ENCODE measurements at regions not wholly inside any gene's neighbourhood (a gene's known extent, or its start where the extent isn't known, plus 50 kb on each side); places are given as distances from the start of the nearest gene placed in this dataset.
"Not testable (repeated sequence)": the region's sequence is repeated elsewhere in the genome, so short reads cannot be mapped to it uniquely, and the experiment has no call there.

- no peak for DNase-seq (ENCODE audit: low read depth)
Observed at GRCh38 chr3:117842086-117842485, 1132.5 kb downstream of the TUSC7 start.

DNA sequence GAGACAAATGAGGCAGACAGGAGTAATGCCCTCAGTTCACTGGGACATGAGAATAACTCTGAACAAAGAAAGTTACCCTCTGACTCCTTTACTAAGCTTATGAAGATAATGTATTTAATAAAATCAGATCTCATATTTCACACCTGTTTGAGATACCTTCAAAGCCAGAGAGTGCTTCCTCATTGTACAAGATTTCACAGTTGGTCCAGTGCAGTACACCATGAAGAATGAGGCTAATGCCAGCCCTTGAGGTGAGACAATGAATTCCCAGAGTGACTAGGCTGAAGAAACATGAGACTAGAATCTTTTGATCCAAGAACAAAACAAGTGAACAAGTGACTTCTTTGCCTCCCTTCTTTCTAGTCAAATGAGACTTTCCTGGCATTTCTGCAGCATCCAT is 1133.8 kb downstream of the TUSC7 start:
- DNase-seq (ENCODE audit: low read depth): peak; percentile 31

DNA sequence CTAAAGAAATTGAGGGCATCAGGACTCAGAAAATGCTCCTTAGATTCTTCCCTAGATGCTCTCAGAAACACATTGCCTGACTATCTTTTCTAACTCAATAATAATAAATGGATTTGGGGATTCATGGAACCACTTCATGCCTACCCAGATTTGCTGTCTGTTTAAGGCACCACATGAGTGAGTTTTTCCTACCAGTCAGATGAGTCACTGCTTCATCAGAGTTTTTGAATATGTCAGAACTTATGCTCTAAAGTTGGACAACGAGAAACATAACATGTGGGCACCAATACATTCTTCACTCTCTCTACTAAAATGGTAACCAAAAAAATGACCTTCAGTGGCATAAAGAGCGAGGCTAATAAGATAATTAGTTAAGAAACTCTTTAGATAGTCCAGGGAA is 1135.1 kb downstream of the TUSC7 start:
- peak; percentile 37 for DNase-seq (ENCODE audit: low read depth)

DNA sequence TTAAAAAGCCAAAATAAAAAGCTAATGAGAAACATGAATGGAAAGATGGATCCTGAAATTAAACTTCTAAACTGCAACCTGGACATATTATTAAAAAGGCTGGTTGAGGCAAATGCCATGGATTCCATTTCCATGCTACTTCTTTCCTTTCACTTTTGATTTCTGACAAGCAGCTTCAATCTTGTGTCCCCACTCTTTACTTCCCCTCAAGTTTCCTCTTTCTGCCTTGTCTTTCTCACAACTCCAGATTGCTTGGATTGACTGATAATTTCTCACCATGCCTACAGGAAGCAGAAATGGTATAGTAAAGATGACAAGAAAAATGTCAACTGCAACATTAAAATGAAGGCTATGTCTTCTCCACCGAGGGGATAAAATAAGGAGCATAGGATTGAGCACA is 1136.7 kb downstream of the TUSC7 start:
- no peak for DNase-seq (ENCODE audit: low read depth)

GRCh38 chr3:117848606-117849005 is 1139.0 kb downstream of the TUSC7 start:
- peak; percentile 53 for DNase-seq (ENCODE audit: low read depth)

- DNase-seq (ENCODE audit: low read depth): peak; percentile 96
Observed at GRCh38 chr3:117853923-117854668, 1144.5 kb downstream of the TUSC7 start.

DNA sequence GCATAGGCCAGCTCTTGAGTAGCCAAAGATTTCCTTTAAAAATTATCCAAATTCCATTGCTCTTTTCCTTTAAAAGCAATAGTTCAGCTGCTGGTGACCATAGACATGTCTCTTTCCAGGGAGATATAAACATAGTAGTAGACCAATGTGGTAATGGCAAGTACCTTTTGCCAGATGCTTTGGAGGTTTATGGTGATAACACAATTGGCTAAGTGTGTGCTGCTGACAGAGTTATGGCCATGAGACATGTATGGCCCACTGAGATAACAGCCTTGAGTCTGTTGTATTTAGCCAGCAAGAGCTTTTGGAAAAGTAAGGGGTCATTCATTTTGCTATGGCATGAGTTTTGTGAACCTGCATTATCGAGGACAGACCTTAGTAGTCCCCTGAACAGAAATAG is 1146.8 kb downstream of the TUSC7 start:
- no peak for DNase-seq (ENCODE audit: low read depth)

- DNase-seq (ENCODE audit: low read depth): no peak
Observed at GRCh38 chr3:117863146-117863545, 1153.6 kb downstream of the TUSC7 start.

DNA sequence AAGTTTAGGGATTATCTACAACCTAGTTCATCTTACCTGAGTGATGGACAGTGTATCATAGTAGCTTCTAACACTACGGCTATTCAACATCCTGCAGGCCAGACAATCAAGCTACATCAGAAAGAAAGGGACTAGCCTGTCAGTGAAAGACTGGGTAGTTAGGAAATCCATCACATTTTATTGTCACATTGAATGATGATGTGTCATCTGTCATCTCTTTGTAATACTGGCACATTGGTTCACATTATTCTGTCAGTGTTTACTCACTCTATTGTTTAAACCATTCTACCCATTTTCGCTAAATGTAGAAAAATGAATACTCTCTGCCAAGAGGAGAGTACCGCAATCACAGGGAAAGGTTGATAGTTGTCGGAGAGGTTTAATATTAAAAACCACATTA is 1155.8 kb downstream of the TUSC7 start:
- no peak for DNase-seq (ENCODE audit: low read depth)

DNA sequence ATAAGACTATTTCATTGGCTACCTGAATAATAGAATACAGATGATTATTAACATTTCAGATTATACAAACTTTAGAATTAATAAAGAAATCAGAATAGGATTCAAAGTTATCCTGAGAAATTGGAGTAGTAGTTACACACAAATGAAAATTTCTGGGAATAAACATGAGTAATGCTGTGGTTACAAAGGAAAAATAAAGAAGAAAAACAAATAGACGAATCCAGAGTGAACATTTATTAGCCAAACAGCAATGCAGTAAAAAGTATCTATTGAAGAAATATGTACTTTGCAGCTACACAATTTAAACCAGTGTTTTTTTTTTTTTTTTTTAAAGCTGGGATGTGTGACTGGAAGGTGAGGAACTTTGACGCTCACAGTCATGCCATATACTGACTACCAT is 1159.2 kb downstream of the TUSC7 start:
- DNase-seq (ENCODE audit: low read depth): no peak

DNA sequence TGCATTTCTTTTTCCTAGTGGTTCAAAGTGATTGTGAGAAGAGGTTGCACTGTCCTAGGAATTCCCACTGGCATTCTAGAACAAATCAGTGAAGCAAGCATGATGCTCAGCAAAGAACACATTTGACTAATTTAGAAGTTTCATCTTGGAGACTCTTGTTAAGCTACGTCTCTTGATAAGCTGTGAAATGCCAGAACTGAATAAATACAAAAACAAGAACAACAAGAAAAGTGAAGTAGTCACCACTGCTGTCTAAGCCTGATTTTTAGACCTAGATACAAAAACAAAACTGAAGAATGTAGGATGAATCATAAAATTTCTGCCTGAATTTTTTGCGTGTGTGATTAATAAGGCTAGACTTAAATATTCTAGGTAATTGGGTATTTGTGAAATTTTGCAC is 1162.4 kb downstream of the TUSC7 start:
- DNase-seq (ENCODE audit: low read depth): no peak

- not testable (repeated sequence) for DNase-seq (ENCODE audit: low read depth)
Observed at GRCh38 chr3:117872594-117873248, 1161.9 kb downstream of the IGSF11 start.

GRCh38 chr3:117873249-117873600 is 1161.4 kb downstream of the IGSF11 start:
- DNase-seq (ENCODE audit: low read depth): no peak

DNA sequence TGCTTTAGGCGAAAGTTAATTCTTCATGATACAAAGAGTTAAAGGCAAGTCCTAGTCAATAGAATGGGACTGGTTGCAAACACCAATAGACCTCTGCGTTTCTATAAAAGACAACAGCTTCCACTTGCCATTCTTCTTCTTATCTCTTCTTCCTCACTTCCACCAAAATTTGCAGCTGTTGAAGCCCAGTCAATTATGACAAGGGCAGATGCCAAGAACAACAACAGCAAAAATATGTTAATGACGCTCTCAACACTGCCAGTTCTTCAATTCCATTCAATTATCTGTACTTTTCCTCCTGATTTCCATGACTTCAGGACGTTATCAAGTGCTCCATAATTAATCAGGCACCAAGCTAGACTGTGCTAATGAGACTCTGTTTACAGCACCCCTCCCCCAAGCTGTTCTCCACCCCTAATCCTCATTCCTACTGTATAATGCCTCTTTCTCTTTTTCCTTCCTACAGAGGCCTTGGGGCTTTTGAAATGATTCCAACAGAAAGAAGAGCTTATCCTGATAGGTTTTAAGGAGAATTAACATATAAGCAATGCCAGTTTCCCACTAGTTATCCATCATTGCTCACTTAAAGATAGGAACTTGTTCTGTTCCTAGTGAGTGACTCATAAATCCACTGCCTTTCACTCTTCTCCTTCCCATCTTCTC is 1160.5 kb downstream of the IGSF11 start:
- no peak for DNase-seq (ENCODE audit: low read depth)

GRCh38 chr3:117874904-117875874 is 1159.5 kb downstream of the IGSF11 start:
- peak; percentile 77 for DNase-seq (ENCODE audit: low read depth)

DNA sequence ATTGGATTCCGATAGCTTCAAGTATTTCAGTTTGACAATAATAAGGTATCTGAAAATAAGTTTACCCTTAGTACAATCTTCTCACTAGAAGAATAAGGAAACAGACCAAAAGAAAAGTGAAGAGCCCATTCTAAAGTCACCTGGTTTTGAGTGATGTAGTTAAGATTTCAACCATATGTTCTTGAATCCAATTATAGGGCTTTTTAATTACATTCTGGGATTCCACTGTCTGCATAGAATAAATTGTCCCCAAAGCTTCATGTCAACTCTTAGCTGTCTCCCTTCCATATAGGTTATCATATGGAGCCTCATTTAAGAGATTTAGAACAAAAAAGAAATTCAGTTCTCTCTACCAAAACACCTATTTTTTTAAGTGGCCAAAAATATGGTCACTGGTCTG is 1158.8 kb downstream of the IGSF11 start:
- no peak for DNase-seq (ENCODE audit: low read depth)

- no peak for DNase-seq (ENCODE audit: low read depth)
Observed at GRCh38 chr3:117880638-117881037, 1154.0 kb downstream of the IGSF11 start.

GRCh38 chr3:117881210-117881609 is 1153.4 kb downstream of the IGSF11 start:
- DNase-seq (ENCODE audit: low read depth): no peak

GRCh38 chr3:117885011-117885441 is 1149.6 kb downstream of the IGSF11 start:
- no peak for DNase-seq (ENCODE audit: low read depth)

GRCh38 chr3:117886147-117886546 is 1148.5 kb downstream of the IGSF11 start:
- no peak for DNase-seq (ENCODE audit: low read depth)

DNA sequence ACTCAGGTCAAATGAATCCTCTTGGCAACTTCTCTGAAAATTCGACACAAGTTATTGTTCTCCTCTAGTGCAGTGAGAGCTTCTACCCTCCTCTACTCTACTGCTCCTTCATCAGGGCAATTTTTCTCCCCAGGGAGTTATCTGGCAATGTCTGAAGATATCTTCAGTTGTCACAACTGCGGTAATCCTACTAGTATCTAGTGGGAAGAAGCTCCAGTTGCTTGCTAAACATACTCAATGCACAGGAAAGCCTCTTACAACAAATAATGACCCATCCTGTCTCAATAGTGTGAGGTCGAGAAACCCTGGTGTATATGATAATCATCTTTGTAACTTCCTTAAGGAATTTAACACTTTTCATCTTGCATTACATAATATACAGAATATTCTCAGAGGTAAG is 1147.6 kb downstream of the IGSF11 start:
- DNase-seq (ENCODE audit: low read depth): no peak

- peak; percentile 73 for DNase-seq (ENCODE audit: low read depth)
Observed at GRCh38 chr3:117887901-117888300, 1146.7 kb downstream of the IGSF11 start.

Data from renal cortical epithelial cell (primary cell).